ENCODE measurements at regions not wholly inside any gene's neighbourhood (a gene's known extent, or its start where the extent isn't known, plus 50 kb on each side); places are given as distances from the start of the nearest gene placed in this dataset.

- Histone ChIP-seq H3K36me3 (no peaks in the 10 kb centered on the region), H3K27me3 (no peaks in the 10 kb centered on the region), H3K4me1 (no peaks in the 10 kb centered on the region), H3K9me3 (no peaks in the 10 kb centered on the region), H3K4me3 (ENCODE audit: low read depth, low read length) (no peak overlapping the region)
- no peak for TF ChIP-seq CTCF (IDR thresholded peaks at IDR 0.05; ENCODE audit: low read depth, low read length)
- no peak for DNase-seq
Measured at GRCh38 chr5:175094461-175094860, 349.5 kb downstream of the DRD1 start.

- Histone ChIP-seq H3K27me3 (no peaks in the 10 kb centered on the region), H3K9me3 (no peaks in the 10 kb centered on the region), H3K4me3 (ENCODE audit: low read depth, low read length) (no peak overlapping the region), H3K36me3 (no peaks in the 10 kb centered on the region), H3K4me1 (no peaks in the 10 kb centered on the region)
- no peak for TF ChIP-seq CTCF (IDR thresholded peaks at IDR 0.05; ENCODE audit: low read depth, low read length)
- no peak for DNase-seq
Measured at GRCh38 chr5:175092691-175093090, 351.3 kb downstream of the DRD1 start.

GRCh38 chr5:175088963-175089362 is 355.0 kb downstream of the DRD1 start:
- H3K27me3 ChIP-seq: no peaks in the 10 kb centered on the region
- no peaks in the 10 kb centered on the region for H3K36me3 ChIP-seq
- no peaks in the 10 kb centered on the region for H3K4me1 ChIP-seq
- no peak for TF ChIP-seq CTCF (IDR thresholded peaks at IDR 0.05; ENCODE audit: low read depth, low read length)
- H3K9me3 ChIP-seq: no peaks in the 10 kb centered on the region; the same call in 1 of the 2 replicates
- no peak overlapping the region for H3K4me3 ChIP-seq (ENCODE audit: low read depth, low read length)
- no peak for DNase-seq

GRCh38 chr5:175082866-175083590 is 358.6 kb downstream of the MSX2 start:
- DNase-seq: no peak
- TF ChIP-seq CTCF (IDR thresholded peaks at IDR 0.05; ENCODE audit: low read depth, low read length): no peak

GRCh38 chr5:175082346-175082745 is 358.0 kb downstream of the MSX2 start:
- H3K4me3 ChIP-seq (ENCODE audit: low read depth, low read length): no peak overlapping the region
- no peak for TF ChIP-seq CTCF (IDR thresholded peaks at IDR 0.05; ENCODE audit: low read depth, low read length)

More at GRCh38 chr5:175082866-175083590, 358.6 kb downstream of the MSX2 start:
- Histone ChIP-seq H3K4me1 (no peaks in the 10 kb centered on the region), H3K9me3 (no peaks in the 10 kb centered on the region; the same call in 1 of the 2 replicates), H3K36me3 (no peaks in the 10 kb centered on the region), H3K4me3 (ENCODE audit: low read depth, low read length) (no peak overlapping the region), H3K27me3 (no peaks in the 10 kb centered on the region)

GRCh38 chr5:175079707-175080106 is 355.3 kb downstream of the MSX2 start:
- TF ChIP-seq CTCF (IDR thresholded peaks at IDR 0.05; ENCODE audit: low read depth, low read length): no peak
- no peaks in the 10 kb centered on the region for H3K4me1 ChIP-seq
- H3K9me3 ChIP-seq: no peaks in the 10 kb centered on the region
- DNase-seq: no peak
- no peak overlapping the region for H3K4me3 ChIP-seq (ENCODE audit: low read depth, low read length)
- H3K36me3 ChIP-seq: no peaks in the 10 kb centered on the region
- H3K27me3 ChIP-seq: no peaks in the 10 kb centered on the region

More at GRCh38 chr5:175082346-175082745, 358.0 kb downstream of the MSX2 start:
- no peaks in the 10 kb centered on the region for H3K4me1 ChIP-seq
- H3K36me3 ChIP-seq: no peaks in the 10 kb centered on the region
- H3K9me3 ChIP-seq: no peaks in the 10 kb centered on the region; the same call in 1 of the 2 replicates
- DNase-seq: no peak
- no peaks in the 10 kb centered on the region for H3K27me3 ChIP-seq
